ENCODE measurements at regions not wholly inside any gene's neighbourhood (a gene's known extent, or its start where the extent isn't known, plus 50 kb on each side); places are given as distances from the start of the nearest gene placed in this dataset.

GRCh38 chrX:69221239-69222102, 56.2 kb upstream of the PJA1 start:
- DNase-seq = no peak

- DNase-seq = no peak
Measured at GRCh38 chrX:69218407-69218997, 53.2 kb upstream of the PJA1 start.

GRCh38 chrX:69216911-69217310, 51.7 kb upstream of the PJA1 start:
- DNase-seq = no peak

GRCh38 chrX:69216446-69216845, 51.2 kb upstream of the PJA1 start:
- no peak for DNase-seq

- DNase-seq = no peak
Measured at GRCh38 chrX:69215161-69215875, 50.1 kb upstream of the PJA1 start.
